ENCODE measurements at regions not wholly inside any gene's neighbourhood (a gene's known extent, or its start where the extent isn't known, plus 50 kb on each side); places are given as distances from the start of the nearest gene placed in this dataset.

GRCh38 chr5:28917631-28918030 lies 1879.2 kb upstream of the CDH9 start:
- TF ChIP-seq, protein P1, sequence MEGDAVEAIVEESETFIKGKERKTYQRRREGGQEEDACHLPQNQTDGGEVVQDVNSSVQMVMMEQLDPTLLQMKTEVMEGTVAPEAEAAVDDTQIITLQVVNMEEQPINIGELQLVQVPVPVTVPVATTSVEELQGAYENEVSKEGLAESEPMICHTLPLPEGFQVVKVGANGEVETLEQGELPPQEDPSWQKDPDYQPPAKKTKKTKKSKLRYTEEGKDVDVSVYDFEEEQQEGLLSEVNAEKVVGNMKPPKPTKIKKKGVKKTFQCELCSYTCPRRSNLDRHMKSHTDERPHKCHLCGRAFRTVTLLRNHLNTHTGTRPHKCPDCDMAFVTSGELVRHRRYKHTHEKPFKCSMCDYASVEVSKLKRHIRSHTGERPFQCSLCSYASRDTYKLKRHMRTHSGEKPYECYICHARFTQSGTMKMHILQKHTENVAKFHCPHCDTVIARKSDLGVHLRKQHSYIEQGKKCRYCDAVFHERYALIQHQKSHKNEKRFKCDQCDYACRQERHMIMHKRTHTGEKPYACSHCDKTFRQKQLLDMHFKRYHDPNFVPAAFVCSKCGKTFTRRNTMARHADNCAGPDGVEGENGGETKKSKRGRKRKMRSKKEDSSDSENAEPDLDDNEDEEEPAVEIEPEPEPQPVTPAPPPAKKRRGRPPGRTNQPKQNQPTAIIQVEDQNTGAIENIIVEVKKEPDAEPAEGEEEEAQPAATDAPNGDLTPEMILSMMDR (IDR thresholded peaks at IDR 0.05): no peak
- TF ChIP-seq POLR2AphosphoS5 (IDR thresholded peaks at IDR 0.05; ENCODE audit: insufficient read depth in 1 of 2, low read depth in 1 of 2) (no peak), POLR2A (IDR thresholded peaks at IDR 0.05) (no peak)
